Ascending aorta (tissue), 2 donors: ENCODE measurements at regions not wholly inside any gene's neighbourhood (a gene's known extent, or its start where the extent isn't known, plus 50 kb on each side); places are given as distances from the start of the nearest gene placed in this dataset.
A peak's percentile ranks its signal among the peaks of the same experiment; 100 is the strongest.

Source experiments
- DNase-seq, 2 donors: peaks; one replicate each; pipeline ENCODE4 v3.0.0-alpha.2; 2019; ENCODE audit warnings: low spot score in 2 of 2
- H3K27ac ChIP-seq, 2 donors: fragments of 200-600 bp; sonication (generic); one replicate each; pipeline ENCODE4 v1.5.1; 2016 to 2017; ENCODE audit warnings: mild to moderate bottlenecking in 1 of 2
- H3K27me3 ChIP-seq: fragments of 200-600 bp; sonication (generic); one replicate; pipeline ENCODE4 v1.5.1; 2017
- H3K36me3 ChIP-seq, 2 donors: fragments of 200-600 bp; sonication (generic); one replicate each; pipeline ENCODE4 v1.5.1; 2016
- H3K4me1 ChIP-seq, 2 donors: fragments of 200-600 bp; sonication (generic); one replicate each; pipeline ENCODE4 v1.5.1; 2016 to 2017; ENCODE audit warnings: mild to moderate bottlenecking in 1 of 2
- H3K4me3 ChIP-seq, 2 donors: fragments of 200-600 bp; sonication (generic); one replicate each; pipeline ENCODE4 v1.5.1; 2016 to 2017; ENCODE audit warnings: mild to moderate bottlenecking in 1 of 2
- H3K9me3 ChIP-seq, 2 donors: fragments of 200-600 bp; sonication (generic); one replicate each; pipeline ENCODE4 v1.5.1; 2016
- CTCF ChIP-seq, 3 experiments: fragments of 200-600 bp in 2 of 3; fragments of 450-650 bp in 1 of 3; sonication (generic) in 2 of 3; IDR thresholded peaks; one replicate each; pipeline ENCODE4 v1.5.1; 2016 to 2019; ENCODE audit warnings: antibody characterized with exemption in 3 of 3, mild to moderate bottlenecking in 1 of 3, moderate library complexity in 1 of 3
- intact Hi-C: fragments of 100-400 bp; cut with DNase I; formaldehyde crosslinking; loops from one replicate; pipeline ENCODE4 v1.15.1; 2023

GRCh38 chr4:125387770-125388169 lies 73.0 kb downstream of the FAT4 start:
- Histone ChIP-seq H3K27me3 (no peaks in the 10 kb centered on the region), H3K27ac (peak overlapping the region; percentile 83 to 91), H3K9me3 (no peaks in the 10 kb centered on the region), H3K4me1 (peaks cover 9 to 17% of the 10 kb centered on the region in 2 donors), H3K36me3 (no peaks in the 10 kb centered on the region), H3K4me3 (no peak overlapping the region)
- intact Hi-C loops: loop anchor here (2.0 kb wide), 1 partner anchor 19 kb away; no protein-coding TSS in a partner anchor
- TF ChIP-seq CTCF (IDR thresholded peaks at IDR 0.05): no peak
- DNase-seq: no peak

DNA sequence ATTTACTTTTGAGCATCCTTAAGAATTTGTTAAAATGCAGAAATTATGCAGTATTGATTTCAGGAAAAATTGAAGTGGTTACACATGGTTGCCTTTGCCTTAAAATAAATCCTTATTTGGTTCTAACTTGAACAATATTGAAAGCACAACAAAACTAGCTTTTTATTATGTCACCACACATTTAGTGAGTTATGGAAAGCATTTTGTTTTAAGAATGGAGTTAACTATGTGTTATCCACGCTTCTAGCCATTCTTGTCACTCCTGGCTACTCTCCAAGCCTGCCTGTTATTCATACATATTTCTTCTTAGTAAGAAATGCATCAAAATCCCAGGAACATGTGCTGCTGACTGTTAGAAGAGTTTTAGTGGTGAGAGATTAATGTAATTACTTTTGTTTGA lies 73.9 kb downstream of the FAT4 start:
- Histone ChIP-seq H3K4me3 (no peak overlapping the region), H3K9me3 (no peaks in the 10 kb centered on the region), H3K4me1 (peaks cover 9 to 25% of the 10 kb centered on the region in 2 donors), H3K27me3 (no peaks in the 10 kb centered on the region), H3K27ac (peak overlapping the region; percentile 83 to 91), H3K36me3 (no peaks in the 10 kb centered on the region)
- TF ChIP-seq CTCF (IDR thresholded peaks at IDR 0.05): no peak
- no peak for DNase-seq
- intact Hi-C loops: loop anchor here (1.0 to 2.0 kb wide), 2 partner anchors 20 to 74 kb away; partner anchors contain the start of gene FAT4

DNA sequence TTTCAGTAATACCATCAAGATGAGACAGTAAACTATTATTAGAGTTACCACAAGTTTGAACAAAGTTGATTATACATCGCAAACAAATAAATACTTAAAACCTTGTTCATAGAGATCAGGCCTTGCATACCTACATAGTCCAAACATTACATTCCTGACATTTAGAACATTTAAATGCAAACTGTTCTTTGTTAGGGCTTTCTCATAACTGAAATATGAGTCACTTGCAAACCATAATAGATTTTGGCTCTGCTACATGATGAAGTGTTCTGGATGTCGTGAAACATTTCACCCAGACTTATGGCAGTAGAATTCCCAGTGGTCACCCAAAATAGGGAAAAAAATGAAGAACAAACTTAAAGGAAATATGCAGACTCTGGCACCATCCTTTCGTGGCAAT lies 75.0 kb downstream of the FAT4 start:
- H3K36me3 ChIP-seq: no peaks in the 10 kb centered on the region
- no peak overlapping the region for H3K4me3 ChIP-seq
- intact Hi-C loops: loop anchor here (1.0 to 2.0 kb wide), 2 partner anchors 21 to 75 kb away; partner anchors contain the start of gene FAT4
- H3K27me3 ChIP-seq: no peaks in the 10 kb centered on the region
- H3K27ac ChIP-seq: peak overlapping the region; percentile 83 to 91
- H3K9me3 ChIP-seq: no peaks in the 10 kb centered on the region
- peaks cover 9 to 30% of the 10 kb centered on the region in 2 donors for H3K4me1 ChIP-seq
- DNase-seq: no peak
- no peak for TF ChIP-seq CTCF (IDR thresholded peaks at IDR 0.05)

DNA sequence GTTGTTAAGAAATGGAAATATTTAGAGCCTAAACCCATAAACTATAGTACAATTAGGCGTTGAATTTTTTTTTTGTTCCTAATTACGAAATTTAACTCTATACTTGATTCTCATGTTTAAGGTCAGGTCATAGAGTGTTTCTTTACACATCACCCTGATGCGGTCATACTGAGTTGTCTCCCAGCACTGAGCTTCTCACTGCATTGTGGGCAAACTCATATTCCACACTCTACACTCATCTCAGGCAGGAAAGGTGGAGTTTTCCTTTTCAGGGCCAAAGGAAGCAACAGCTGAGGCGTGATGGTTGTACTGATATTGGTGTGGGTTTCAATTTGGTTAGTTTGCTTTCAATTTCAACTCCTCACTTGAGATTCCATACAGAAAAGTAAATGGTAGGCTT lies 75.4 kb downstream of the FAT4 start:
- no peak for DNase-seq
- Histone ChIP-seq H3K9me3 (no peaks in the 10 kb centered on the region), H3K27ac (peak overlapping the region; percentile 83 to 91), H3K4me1 (peaks cover 9 to 32% of the 10 kb centered on the region in 2 donors), H3K36me3 (no peaks in the 10 kb centered on the region), H3K27me3 (no peaks in the 10 kb centered on the region), H3K4me3 (no peak overlapping the region)
- no peak for TF ChIP-seq CTCF (IDR thresholded peaks at IDR 0.05)
- intact Hi-C loops: no loop called here

- no peak overlapping the region for H3K4me3 ChIP-seq
- no peak for DNase-seq
- H3K27me3 ChIP-seq: no peaks in the 10 kb centered on the region
- TF ChIP-seq CTCF (IDR thresholded peaks at IDR 0.05): no peak
- peak overlapping the region; percentile 83 to 91 for H3K27ac ChIP-seq
- intact Hi-C loops: no loop called here
- H3K36me3 ChIP-seq: no peaks in the 10 kb centered on the region
- H3K9me3 ChIP-seq: no peaks in the 10 kb centered on the region
- H3K4me1 ChIP-seq: peaks cover 9 to 34% of the 10 kb centered on the region in 2 donors
Observed at GRCh38 chr4:125390727-125391126, 76.0 kb downstream of the FAT4 start.

- Histone ChIP-seq H3K4me3 (peak overlapping the region in 1 of 2 donors; percentile 36), H3K27ac (peak overlapping the region; percentile 14 to 91), H3K9me3 (no peaks in the 10 kb centered on the region), H3K27me3 (no peaks in the 10 kb centered on the region), H3K36me3 (no peaks in the 10 kb centered on the region), H3K4me1 (peaks cover 9 to 31% of the 10 kb centered on the region in 2 donors)
- intact Hi-C loops: no loop called here
- TF ChIP-seq CTCF (IDR thresholded peaks at IDR 0.05): no peak
- no peak for DNase-seq
Observed at GRCh38 chr4:125392694-125393093, 77.9 kb downstream of the FAT4 start.
